HG03565 (cell line): ENCODE measurements at regions not wholly inside any gene's neighbourhood (a gene's known extent, or its start where the extent isn't known, plus 50 kb on each side); places are given as distances from the start of the nearest gene placed in this dataset.

Experiments
- ATAC-seq: cut with Tn5 transposase; IDR thresholded peaks from one replicate; pipeline ENCODE4 v1.9.1; 2021; ENCODE audit warnings: mild to moderate bottlenecking, moderate library complexity; ENCODE audit not compliant: unreplicated experiment

DNA sequence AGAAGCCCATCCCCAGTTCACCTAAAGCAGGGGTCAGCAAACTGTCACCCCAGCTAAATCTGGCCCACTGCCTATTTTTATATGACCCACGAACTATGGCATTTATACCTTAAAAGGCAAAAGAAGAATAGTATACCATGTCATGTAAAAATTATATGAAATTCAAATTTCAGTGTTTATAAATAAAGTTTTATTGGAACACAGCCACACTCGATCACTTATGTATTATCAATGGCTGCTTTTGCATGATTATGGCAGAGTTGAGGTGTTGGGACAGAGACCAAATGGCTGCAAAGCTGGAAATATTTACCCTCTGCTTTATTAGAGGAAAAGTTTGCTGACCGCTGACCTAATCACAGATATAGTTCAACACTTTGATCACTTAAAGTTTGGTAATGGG is 59.2 kb upstream of the GATB start:
- no peak for ATAC-seq

DNA sequence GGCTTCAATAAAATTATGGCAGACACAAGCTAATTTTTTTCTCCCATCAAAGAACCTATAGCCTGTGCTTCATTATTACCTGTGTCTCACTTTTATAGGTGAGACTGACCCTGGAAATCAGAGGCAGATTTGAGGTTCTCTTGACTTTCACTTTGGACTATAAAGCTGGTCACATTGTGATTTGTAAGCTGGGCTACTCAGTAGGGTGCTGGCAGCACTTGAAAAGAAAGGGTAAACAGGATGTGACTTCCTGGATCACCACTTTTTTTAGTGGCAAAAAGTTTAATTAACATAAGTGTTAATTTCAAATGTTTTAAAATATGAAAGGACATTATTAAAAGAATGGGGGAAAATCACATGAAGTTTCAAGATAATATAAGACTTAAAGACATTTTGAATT is 50.6 kb upstream of the GATB start:
- no peak for ATAC-seq
